ENCODE measurements at regions not wholly inside any gene's neighbourhood (a gene's known extent, or its start where the extent isn't known, plus 50 kb on each side); places are given as distances from the start of the nearest gene placed in this dataset.

DNA sequence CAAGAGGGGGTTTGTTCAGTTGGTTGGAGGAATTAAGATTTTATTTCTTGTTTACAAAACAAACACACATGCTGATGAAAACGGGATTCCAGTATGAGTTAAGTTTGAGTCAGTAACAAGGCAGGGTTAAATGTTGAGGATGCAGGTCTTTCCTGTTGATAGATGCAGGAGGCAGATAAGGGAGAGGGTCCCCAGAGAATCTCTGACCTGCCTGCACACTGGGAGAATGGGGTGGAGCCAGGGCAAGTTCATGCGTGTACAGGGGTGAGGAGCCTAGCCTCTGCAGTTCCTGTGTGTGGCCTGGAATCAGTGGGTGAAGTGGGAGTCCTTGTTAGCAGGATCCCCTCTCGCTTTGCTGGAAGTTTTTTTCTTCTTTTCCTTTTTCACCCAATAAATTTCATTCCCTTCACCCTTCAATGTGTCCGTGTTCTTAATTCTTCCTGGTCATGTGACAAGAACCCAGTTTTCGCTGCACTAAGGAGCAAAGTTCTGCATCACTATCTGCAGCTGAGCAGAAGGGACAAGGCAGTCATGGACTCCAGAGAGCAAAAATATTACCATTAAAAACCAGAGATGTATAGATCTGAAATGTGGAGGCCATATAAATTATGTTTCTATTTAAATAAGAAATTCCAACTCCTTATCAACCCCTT, 69.9 kb upstream of the MARK1 start:
- TF ChIP-seq, protein P1, sequence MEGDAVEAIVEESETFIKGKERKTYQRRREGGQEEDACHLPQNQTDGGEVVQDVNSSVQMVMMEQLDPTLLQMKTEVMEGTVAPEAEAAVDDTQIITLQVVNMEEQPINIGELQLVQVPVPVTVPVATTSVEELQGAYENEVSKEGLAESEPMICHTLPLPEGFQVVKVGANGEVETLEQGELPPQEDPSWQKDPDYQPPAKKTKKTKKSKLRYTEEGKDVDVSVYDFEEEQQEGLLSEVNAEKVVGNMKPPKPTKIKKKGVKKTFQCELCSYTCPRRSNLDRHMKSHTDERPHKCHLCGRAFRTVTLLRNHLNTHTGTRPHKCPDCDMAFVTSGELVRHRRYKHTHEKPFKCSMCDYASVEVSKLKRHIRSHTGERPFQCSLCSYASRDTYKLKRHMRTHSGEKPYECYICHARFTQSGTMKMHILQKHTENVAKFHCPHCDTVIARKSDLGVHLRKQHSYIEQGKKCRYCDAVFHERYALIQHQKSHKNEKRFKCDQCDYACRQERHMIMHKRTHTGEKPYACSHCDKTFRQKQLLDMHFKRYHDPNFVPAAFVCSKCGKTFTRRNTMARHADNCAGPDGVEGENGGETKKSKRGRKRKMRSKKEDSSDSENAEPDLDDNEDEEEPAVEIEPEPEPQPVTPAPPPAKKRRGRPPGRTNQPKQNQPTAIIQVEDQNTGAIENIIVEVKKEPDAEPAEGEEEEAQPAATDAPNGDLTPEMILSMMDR (IDR thresholded peaks at IDR 0.05), result no peak
- TF ChIP-seq POLR2A (IDR thresholded peaks at IDR 0.05), result no peak

All from thyroid gland (tissue), 4 donors.